A204.1 (cell line): ENCODE measurements at regions not wholly inside any gene's neighbourhood (a gene's known extent, or its start where the extent isn't known, plus 50 kb on each side); places are given as distances from the start of the nearest gene placed in this dataset.
"Not testable (repeated sequence)": the region's sequence is repeated elsewhere in the genome, so short reads cannot be mapped to it uniquely, and the experiment has no call there.

ENCODE experiments used
- FAIRE-seq: peaks from 2 replicates; lab custom pipeline; 2012; peaks lifted over from hg19 to GRCh38; lab: Jason Lieb, UNC

- no peak for FAIRE-seq
These were observed 167.7 kb downstream of the SPRY2 start for GRCh38 chr13:80173224-80173623.

DNA sequence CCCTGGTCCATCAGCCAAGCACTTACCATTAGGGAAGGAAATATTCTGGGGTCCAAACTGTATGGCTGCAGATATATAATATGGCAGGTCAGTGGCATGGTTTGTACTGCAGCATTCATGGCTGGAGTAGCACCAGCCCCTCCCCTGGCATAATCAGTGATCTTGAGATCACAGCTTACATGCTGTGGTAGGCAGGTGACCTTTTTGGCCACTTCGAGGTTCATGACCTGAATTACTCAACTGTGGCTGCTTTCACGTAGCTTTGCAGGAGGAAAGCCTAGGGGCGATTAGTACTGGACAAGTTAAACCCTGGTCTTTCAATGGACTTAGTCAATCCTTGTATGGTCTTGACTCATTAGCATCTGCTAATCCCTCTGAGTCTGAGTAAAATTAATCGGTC, 169.8 kb downstream of the SPRY2 start:
- FAIRE-seq: no peak

DNA sequence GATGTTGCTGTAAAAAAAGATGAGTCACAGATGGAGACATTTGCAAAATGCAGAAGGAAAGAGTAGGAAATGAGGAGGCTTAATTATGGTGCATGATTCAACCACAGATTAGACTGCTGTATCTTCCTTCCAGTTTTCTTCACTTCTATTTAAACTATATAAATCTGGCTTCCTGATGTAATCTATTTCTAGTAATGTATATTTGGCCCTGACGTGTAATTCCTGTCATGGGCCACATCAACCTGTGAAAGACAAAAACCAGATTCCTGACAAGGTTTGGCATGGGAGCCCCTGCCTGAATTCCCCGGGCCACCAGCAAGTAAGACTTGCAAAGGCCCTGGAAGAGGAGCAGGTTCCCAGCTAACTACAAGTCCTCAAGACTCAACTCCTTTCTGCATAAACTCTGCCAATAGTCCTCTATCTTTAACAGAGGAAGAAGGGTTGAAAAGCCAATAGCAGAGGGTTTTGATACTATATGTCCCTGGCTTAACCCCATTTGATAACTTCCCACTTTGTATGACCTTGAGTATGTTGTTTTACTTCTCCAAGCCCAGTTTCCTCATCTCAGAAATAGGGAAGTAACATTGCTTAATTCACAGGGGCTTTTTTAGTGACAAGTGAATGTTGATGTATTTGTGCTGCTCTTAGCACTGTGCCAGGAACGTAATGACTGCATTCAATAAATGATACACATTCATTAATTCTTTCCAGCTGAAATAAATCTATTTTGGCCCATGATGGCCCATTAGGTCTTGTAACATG, 172.7 kb downstream of the SPRY2 start:
- FAIRE-seq: no peak

DNA sequence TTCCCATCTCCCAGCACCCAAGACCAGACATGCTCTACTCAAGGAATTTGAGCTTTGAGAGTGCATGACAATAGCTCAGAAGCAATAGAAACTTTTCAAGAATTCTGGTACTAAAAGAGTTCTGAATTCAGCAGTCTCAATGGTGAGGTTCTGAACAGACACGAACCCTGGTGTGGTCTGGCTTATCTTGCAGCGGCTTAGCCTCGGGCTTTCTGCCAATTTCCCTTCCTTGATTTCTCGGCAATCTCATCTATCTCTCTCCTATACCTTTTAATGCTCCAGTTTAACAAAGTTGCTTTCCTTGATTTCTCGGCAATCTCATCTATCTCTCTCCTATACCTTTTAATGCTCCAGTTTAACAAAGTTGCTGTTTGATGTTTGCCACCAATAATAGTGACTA, 174.6 kb downstream of the SPRY2 start:
- no peak for FAIRE-seq

- no peak for FAIRE-seq
These were observed 176.5 kb downstream of the SPRY2 start for GRCh38 chr13:80164462-80164861.

GRCh38 chr13:80161896-80162295, 179.0 kb downstream of the SPRY2 start:
- no peak for FAIRE-seq

DNA sequence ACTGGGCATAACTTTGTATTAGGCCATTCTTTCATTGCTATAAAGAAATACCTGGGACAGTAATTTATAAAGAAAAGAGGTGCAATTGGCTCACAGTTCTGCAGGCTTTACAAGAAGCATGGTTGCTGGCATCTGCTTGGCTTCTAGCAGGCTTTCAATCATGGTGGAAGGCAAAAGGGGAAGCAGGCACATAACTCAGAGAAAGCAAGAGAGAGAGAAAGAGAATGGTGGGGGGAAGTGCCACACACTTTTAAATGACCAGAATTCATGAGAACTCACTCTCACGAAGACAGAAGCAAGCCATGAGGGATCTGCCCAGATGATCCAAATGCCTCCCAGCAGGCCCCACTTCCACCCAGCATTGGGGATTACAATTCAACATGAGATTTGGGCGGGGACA, 179.7 kb downstream of the SPRY2 start:
- FAIRE-seq: no peak

- no peak for FAIRE-seq
These were observed 180.8 kb downstream of the SPRY2 start for GRCh38 chr13:80160110-80160509.

DNA sequence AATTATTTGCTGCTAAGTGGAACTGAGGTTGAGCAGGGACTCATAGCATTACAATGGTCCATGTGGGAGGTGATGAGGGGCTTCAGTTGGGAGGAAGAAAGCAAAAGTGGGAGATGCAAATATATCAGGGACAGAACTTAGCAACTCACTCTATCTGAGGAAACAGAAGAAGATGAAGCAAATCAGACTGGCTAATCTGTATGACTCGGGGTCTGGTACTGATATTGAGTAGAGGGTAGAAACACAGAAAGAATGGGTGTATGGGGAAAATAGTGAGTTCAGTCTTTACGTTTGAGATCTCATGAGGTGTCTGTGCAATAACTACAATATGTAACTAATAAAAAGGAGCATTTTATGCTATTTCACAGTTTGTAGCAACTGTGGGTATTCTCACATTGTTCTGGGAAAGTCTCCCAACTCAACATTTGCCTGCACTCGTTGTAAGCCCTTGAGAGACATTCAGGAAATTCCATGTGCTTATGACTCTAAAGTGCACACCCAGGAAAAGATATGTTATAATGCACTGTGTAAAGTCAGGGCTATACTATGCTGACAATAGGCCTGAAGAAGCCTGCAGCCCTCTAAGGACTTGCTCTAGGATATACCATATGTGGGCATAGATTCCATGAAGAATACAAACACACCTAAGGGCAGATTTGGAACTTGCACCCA, 183.5 kb downstream of the SPRY2 start:
- no peak for FAIRE-seq

DNA sequence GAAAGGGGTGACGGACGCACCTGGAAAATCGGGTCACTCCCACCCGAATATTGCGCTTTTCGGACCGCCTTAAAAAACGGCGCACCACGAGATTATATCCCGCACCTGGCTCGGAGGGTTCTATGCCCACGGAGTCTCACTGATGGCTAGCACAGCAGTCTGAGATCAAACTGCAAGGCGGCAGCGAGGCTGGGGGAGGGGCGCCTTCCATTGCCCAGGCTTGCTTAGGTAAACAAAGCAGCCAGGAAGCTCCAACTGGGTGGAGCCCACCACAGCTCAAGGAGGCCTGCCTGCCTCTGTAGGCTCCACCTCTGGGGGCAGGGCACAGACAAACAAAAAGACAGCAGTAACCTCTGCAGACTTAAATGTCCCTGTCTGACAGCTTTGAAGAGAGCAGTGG, 188.8 kb downstream of the SPRY2 start:
- not testable (repeated sequence) for FAIRE-seq

- no peak for FAIRE-seq
These were observed 189.9 kb downstream of the SPRY2 start for GRCh38 chr13:80151016-80151415.

GRCh38 chr13:80149736-80150135, 191.2 kb downstream of the SPRY2 start:
- no peak for FAIRE-seq

GRCh38 chr13:80145171-80145690, 195.7 kb downstream of the SPRY2 start:
- FAIRE-seq: no peak

DNA sequence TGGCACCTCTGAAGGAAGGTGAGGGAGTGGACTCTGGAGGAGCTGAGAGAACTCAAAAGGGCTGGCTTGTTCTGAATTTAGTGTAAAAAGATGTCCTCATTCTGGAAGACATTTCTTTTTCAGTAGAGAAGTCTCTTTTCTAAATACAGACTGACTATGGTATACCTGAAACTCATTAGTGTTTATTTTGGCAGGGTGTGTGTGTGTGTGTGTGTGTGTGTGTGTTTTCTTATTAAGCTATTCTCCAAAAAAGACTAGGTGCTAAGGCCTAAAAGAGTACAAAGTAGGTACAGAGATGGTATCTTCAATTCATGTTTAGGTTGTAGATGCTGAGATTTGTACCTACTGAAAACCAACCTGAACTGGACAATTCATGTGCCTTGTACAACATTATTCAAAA, 196.4 kb downstream of the SPRY2 start:
- no peak for FAIRE-seq

GRCh38 chr13:80141123-80141849, 199.6 kb downstream of the SPRY2 start:
- no peak for FAIRE-seq

DNA sequence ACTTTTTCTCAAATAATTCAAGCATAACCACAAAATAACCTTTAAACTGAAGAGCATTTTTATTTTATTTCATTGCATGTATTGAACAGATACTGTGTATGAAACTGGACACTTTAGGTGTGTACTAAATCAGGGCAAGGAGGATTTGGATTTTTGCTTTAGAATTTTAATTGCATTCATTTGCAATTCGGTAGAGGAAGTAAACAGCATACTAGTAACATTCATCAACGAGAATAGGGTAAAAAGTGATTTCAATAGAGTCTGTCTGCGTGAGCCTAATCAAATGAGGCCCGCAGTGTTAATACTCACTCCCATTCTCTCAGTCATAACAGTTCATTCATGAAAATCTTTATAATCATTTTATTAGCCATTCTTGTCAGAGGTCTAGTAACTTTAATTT, 200.2 kb downstream of the SPRY2 start:
- no peak for FAIRE-seq

- no peak for FAIRE-seq
These were observed 201.7 kb downstream of the SPRY2 start for GRCh38 chr13:80139196-80139595.

DNA sequence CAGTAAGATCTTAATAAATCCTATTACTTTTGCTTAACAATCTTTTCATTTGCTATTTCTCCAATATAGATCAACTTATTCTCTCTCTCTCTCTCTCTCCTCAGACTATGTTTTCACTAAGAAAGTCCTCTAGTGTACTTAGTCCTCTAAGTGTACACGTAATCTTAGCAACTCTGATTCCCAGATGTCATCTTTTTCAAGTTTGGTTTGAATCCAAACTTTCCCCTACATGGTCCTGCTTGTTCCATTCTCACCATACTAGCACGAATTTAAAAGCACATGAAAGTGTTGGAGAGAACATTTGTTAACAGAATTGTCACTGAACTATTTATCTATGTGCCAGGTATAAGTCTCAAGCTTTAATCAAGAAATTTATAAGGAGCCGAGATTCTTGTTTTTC, 202.9 kb downstream of the SPRY2 start:
- no peak for FAIRE-seq

DNA sequence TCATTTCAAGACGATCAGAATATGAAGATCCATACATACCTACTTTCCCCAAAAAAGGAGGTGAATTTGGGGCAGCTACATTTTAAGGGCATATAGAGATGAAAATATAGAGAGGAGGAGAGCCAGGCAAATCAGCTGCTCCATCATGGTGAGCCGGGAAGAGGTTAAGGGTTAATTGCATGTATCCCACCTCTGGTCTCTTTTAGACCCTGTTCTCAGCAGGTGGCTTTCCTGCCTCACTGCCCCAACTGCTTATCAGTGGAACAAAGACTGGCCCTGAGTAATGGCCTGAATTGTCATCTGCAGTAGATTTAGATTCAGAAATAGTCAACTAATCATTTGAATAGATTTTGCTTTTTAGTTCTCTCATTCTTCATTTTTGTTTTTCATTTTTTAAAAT, 206.6 kb downstream of the SPRY2 start:
- no peak for FAIRE-seq

- FAIRE-seq: no peak
These were observed 207.2 kb downstream of the SPRY2 start for GRCh38 chr13:80133631-80134261.

DNA sequence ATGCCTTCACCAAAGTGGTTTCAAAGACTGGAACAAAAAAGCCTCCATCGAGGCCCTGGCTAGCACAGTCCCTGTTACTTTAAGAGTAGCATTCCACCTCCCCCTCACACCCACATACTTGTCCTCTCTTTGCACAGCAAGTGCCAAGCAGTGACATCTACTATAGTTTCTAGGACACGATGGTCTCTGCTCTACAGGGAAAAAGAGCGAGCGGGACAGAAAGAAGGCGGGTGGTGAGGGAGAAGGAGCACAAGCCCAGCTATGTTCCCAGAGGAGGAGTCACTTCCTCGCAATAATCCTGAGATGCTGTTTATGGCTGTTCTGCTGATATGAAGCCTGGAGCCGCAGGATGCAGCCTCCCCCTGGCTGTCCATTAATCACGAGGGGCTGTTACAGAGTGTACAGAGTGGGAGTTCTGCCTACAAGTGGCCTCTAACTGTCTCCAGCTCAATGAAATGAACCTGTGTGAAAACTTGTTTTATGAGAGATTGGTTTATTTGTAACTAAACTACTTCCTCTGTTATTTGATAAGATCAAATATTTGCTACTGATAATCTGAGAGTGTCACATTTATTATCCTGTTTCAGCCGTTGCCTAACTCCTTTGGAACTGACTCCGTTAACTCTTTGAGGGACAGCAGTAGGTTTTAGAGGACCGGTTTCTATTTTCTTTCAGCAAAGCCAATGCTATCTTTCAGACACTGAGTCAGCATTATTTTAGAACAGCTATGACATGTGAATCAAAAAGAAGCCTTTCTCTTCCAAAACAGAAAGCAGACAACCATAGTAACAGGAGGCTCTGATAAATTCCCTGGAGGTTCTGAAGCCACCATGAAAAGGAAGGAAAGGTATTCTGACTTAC, 208.0 kb downstream of the SPRY2 start:
- no peak for FAIRE-seq

DNA sequence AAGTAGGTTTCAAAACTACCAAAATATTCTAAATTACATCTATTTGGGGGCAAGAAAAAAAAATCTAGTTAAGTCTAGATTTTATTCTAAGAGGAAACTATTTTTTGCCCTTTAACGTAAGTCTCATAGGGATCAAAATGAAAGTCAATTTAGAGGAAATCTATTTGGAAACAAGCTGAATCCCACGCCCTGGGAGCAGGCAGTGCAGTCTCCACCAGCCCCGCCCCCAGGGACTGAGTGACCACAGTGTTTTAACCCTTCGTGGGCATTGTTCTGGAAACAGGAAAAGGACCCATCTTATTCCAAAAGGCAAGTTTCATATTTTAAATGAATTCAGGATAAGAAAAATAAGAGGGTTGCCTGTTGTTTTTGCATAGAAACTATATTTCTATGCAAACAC, 209.7 kb downstream of the SPRY2 start:
- no peak for FAIRE-seq
